ENCODE measurements at regions not wholly inside any gene's neighbourhood (a gene's known extent, or its start where the extent isn't known, plus 50 kb on each side); places are given as distances from the start of the nearest gene placed in this dataset.

- TF ChIP-seq CTCF (IDR thresholded peaks at IDR 0.05): no peak
- TF ChIP-seq POLR2AphosphoS5 (IDR thresholded peaks at IDR 0.05): no peak
- no peak for TF ChIP-seq EP300 (IDR thresholded peaks at IDR 0.05)
These were observed 125.2 kb upstream of the SYT13 start for GRCh38 chr11:45411228-45411946.

All from suprapubic skin (tissue), 4 donors.